ENCODE measurements at regions not wholly inside any gene's neighbourhood (a gene's known extent, or its start where the extent isn't known, plus 50 kb on each side); places are given as distances from the start of the nearest gene placed in this dataset.

- TF ChIP-seq CTCF (conservative IDR thresholded peaks at IDR 0.05) (no peak), ZFX (IDR thresholded peaks at IDR 0.05) (no peak)
These were observed 137.7 kb downstream of the IRS1 start for GRCh38 chr2:226661789-226662545.

DNA sequence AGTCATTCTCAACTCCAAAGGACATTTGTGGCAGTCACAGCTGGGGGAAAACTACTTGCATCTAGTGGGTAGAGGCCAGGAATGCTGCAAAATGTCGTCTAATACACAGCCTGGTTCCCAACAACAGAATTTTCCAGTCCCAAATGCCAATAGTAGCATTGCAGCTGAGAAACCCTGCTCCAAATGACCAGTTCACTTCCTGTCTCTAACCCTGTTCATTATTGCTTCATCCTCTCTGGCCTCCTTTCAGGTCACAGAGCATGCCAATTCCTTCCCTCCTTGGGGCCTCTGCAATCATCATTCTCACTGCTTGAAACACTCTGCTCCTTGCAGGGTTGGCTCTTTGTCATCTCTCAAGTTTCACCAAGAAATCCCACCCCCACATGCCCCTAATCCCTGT lies 139.1 kb downstream of the IRS1 start:
- no peak overlapping the region for H3K27ac ChIP-seq
- TF ChIP-seq ZFX (IDR thresholded peaks at IDR 0.05) (no peak), CTCF (conservative IDR thresholded peaks at IDR 0.05) (no peak)

More at GRCh38 chr2:226661789-226662545, 137.7 kb downstream of the IRS1 start:
- no peak overlapping the region for H3K27ac ChIP-seq

- no peak overlapping the region for H3K27ac ChIP-seq
- TF ChIP-seq CTCF (conservative IDR thresholded peaks at IDR 0.05) (no peak), ZFX (IDR thresholded peaks at IDR 0.05) (no peak)
These were observed 139.5 kb downstream of the IRS1 start for GRCh38 chr2:226660124-226660523.

DNA sequence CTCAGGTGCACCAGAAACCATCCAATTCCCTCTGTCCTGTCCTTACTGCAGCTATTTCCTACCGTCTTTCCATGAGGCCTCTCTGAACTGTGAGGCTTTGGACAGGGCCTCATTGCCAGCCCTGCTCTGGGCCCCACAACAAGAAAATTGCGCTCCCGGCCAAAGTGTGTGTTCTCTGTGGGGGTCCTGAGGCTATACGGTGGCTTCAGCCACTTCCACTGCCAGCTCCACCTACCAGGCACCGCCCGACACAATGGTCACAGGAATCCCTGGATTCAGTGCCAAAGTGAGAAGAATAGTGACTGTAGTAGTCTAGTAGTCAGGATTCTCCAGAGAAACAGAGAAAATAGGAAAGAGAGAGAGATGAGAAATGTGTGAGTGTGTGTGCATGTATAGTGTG lies 140.2 kb downstream of the IRS1 start:
- TF ChIP-seq ZFX (IDR thresholded peaks at IDR 0.05) (no peak), CTCF (conservative IDR thresholded peaks at IDR 0.05) (no peak)
- H3K27ac ChIP-seq = peak overlapping the region; percentile 72

GRCh38 chr2:226658555-226658954 lies 141.1 kb downstream of the IRS1 start:
- TF ChIP-seq CTCF (conservative IDR thresholded peaks at IDR 0.05) = no peak
- TF ChIP-seq ZFX (IDR thresholded peaks at IDR 0.05) = no peak
- no peak overlapping the region; the same call in 1 of the 2 replicates for H3K27ac ChIP-seq

DNA sequence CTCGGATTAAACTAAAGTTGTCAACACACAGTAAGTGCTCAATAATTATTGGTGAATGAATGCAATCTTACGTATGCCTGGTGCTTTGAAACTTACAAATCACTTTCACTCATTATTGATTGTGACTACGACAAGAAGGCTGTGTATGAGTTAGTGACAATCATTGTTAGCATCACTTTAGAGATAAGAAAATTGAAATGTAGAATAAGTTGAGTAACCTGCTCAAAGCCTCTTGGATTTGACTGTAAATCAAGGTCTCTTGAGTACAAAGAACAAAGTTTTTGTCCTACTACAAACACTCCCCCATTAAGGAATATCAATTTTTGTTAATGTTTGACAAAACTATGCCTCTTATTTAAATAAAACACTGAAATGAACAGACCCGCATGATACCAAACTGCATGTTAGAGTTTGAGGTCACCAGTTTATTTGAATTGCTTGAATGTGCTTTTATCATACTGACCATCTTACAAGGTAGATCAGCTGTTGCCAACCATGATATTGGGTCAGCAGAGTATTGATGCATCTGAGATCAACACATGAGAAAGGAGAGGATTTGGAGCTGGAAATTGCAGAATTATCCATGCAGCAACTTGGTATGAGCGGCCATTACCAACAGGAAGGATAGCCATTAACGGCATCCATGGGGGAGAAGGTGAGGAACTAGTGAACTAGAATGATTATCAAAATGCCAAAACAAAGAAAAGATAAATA lies 142.1 kb downstream of the IRS1 start:
- no peak overlapping the region for H3K27ac ChIP-seq
- no peak for TF ChIP-seq ZFX (IDR thresholded peaks at IDR 0.05)
- no peak for TF ChIP-seq CTCF (conservative IDR thresholded peaks at IDR 0.05)

DNA sequence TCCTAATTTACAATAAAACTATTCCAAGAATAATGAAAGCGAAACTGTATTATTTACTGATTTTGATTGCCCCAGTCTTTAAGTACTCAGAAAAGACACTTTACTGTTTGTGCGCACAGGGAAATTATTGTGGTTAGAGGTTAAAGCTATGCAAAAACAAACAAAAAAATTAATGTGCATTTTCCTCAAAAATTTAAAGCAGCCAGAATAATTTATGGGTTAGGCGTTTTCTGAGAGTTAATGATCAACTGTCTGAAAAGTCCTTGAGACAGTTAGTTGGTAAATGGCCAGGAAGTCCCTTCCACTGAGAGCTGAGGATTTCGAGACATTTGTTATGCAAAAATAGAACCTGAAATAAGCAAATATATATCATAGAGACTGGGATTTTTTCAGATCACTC lies 143.3 kb downstream of the IRS1 start:
- no peak overlapping the region for H3K27ac ChIP-seq

More for the DNA sequence above, 143.3 kb downstream of the IRS1 start:
- TF ChIP-seq CTCF (conservative IDR thresholded peaks at IDR 0.05) (no peak), ZFX (IDR thresholded peaks at IDR 0.05) (no peak)
